IgD-negative memory B cell (primary cell): ENCODE measurements at regions not wholly inside any gene's neighbourhood (a gene's known extent, or its start where the extent isn't known, plus 50 kb on each side); places are given as distances from the start of the nearest gene placed in this dataset.

Source experiments
- H3K27ac Mint-ChIP-seq, 3 donors: one replicate each; pipeline ENCODE4 v1.8.0; 2020 to 2022; ENCODE audit warnings: mild to moderate bottlenecking in 3 of 3, mixed read lengths in 3 of 3, moderate library complexity in 1 of 3
- H3K27me3 Mint-ChIP-seq: one replicate; pipeline ENCODE4 v1.8.0; 2021; ENCODE audit warnings: mixed read lengths
- H3K36me3 Mint-ChIP-seq: one replicate; pipeline ENCODE4 v1.8.0; 2020; ENCODE audit warnings: mild to moderate bottlenecking, mixed read lengths
- H3K4me1 Mint-ChIP-seq, 3 donors: one replicate each; pipeline ENCODE4 v1.8.0; 2020 to 2022; ENCODE audit warnings: mixed read lengths in 3 of 3, mild to moderate bottlenecking in 1 of 3
- H3K4me3 Mint-ChIP-seq, 4 donors: one replicate each; pipeline ENCODE4 v1.8.0; 2020 to 2022; ENCODE audit warnings: mild to moderate bottlenecking in 4 of 4, mixed read lengths in 4 of 4, moderate library complexity in 3 of 4
- H3K9me3 Mint-ChIP-seq, 3 donors: one replicate each; pipeline ENCODE4 v1.8.0; 2020 to 2021; ENCODE audit warnings: mixed read lengths in 3 of 3, mild to moderate bottlenecking in 1 of 3

DNA sequence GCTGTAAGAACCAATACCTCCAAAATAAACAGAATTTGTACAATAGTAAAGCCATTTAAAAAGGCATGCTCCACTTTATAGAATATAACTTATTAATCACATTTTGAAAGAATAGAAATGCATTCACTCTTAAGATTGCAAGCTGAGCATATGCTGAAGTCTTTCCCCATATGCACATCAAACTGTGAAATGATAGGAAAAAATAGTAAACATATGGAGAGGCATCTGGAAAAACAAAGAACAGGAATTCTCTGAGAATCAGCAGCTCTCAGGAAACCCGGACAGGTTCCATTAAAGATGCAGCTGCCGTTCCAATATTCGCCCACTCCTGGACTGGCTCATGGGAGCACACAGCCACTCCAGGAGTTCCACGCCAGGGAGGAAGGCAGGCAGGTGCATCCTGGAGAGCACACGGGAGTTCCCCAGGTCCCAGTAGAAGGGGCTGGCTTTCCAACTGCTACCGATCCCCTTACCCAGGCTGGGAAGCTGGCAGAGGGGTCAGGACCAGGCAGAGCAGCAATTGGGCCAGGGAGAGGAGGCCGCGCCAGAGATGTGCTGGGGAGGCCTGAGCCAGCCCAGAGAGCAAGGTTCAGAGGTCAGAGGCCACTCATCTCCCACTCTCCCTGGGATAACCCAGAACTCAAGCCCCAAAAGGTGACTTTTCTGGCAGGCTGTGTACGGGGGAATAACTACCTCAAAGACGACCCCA lies 111.1 kb downstream of the DLL1 start:
- Mint-ChIP-seq H3K9me3 (peaks cover 2 to 11% (median 3%) of the 10 kb centered on the region in 3 donors), H3K27ac (no peak overlapping the region), H3K36me3 (peaks cover 1% of the 10 kb centered on the region), H3K4me1 (no peaks in the 10 kb centered on the region), H3K4me3 (no peak overlapping the region), H3K27me3 (peaks cover 1% of the 10 kb centered on the region)

DNA sequence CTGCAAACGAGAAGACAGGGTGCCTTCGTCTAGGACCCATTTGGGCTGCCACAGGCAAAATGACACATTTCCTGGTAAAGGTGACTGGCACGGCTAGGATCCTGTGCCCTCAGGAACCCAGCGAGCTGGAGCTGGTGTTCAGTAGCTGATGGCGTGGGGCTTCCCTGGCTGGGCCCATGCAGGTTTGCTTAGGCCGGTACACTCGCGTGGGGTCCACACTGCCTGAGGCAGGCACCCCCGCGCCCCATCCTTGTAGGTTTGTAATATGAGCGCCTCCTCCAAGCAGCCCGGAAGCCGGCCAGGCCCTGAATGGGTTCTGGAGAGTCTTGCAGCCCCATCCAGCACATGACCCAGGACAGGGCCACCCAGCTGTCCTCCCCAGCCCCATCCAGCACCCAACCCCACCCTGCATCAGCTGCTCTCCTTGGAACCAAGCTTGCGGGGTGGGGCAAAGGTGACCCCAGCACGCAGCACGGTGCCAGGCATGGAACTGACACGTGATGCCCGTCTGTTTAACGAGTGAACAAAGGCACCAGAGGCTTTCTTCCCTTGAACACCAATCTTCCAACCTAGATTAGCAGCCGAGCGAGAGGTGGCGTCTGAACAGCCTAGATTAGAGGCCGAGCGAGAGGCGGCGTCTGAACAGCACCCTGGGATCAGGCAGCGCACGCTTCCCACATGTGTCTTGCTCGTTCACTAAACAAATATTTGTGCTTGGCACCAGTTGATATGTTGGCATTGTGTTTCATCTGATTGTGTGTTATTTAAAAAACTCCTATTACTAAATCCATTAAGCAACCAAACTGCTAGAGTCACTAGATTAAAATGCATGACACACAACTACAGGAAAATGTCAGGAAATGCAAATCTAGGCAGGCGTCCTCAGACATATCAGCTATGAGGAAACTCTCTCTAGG lies 112.1 kb downstream of the DLL1 start:
- Mint-ChIP-seq H3K27ac (peak overlapping the region in 1 of 3 donors; percentile 62), H3K36me3 (peaks cover 1% of the 10 kb centered on the region), H3K9me3 (peaks cover 2 to 11% (median 3%) of the 10 kb centered on the region in 3 donors), H3K27me3 (peaks cover 1% of the 10 kb centered on the region), H3K4me1 (no peaks in the 10 kb centered on the region), H3K4me3 (no peak overlapping the region)

DNA sequence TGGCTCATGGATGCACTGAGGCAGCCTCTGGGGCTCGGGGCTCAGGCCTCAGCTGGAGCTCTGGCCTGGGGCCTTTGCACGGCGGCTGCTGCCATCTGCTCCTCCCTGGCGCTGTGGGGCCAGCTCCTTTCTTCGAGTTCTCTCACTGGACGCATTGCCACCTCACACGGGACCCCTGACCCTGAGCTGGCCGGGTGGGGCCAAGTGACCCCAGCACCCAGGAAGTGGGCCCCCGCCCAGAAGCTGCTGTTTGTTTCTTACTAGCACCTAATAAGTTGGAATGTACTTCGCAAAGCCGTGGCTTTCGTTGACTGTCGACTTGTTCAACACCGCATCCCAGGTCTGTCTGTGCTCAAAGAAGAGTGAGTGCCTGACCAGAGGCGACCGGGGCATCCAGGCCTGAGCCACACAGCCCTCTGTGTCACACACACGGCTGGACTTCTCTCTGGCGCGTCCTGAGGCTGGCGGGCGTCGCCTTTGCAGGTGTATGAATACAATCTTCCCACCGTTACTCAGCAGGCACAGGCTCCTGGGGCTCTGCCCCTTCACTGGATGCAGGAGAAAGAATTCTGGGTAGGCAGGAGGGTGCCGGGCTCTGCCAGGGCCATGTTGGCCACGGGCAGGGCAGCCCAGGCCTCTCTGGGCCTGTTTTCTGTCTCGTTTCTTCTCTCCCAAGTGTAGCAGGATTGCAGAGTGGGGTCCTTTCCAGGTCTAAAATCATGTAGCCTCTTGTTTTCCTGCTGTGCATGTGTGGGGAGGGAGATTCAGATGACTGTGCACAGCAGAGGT lies 112.9 kb downstream of the DLL1 start:
- Mint-ChIP-seq H3K27me3 (peaks cover 1% of the 10 kb centered on the region), H3K27ac (peak overlapping the region in 1 of 3 donors; percentile 62), H3K4me3 (peak overlapping the region in 1 of 4 donors; percentile 23), H3K36me3 (peaks cover 1% of the 10 kb centered on the region), H3K9me3 (peaks cover 0 to 5% (median 2%) of the 10 kb centered on the region in 3 donors), H3K4me1 (no peaks in the 10 kb centered on the region)

DNA sequence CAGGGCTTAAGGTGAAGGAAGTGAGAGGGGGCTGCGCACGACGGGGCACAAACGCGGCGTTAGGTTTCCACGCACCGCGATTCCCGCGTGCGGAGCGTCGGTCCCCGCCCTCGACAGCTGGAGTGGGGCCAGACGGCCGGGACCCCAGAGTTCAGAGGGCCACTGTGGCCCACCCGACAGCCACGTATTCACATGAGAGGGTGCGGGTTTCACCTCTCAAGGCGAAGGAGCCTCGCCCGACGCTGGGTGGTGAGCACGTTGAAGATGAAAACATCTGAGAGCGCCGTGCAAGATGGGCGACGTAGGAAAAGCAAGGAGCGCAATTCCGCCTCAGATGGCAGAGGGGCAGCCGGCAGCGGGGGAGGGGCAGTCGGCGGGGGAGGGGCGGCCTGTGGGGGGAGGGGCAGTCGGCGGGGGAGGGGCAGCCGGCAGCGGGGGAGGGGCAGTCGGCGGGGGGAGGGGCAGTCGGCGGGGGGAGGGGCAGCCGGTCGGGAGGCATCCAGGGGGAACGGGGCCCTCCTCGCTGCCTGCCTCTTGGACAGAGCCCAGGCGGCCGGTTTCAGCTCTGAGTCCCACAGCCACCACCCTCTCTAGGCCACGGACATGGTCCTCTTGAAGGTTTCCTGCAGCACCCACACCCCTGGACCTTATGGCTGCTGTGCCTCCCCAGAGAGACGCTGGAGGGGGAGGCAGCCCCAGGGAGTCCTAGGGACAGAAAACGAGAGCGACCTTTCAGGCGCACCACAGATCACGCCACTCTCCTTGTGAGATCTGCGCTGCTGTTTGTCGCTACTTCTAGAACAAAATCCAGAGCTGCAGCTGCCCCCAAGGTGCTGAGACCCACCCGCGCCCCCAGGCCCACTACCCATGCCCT lies 113.7 kb downstream of the DLL1 start:
- Mint-ChIP-seq H3K27ac (peak overlapping the region in 2 of 3 donors; percentile 45 to 59), H3K4me1 (no peaks in the 10 kb centered on the region), H3K36me3 (no peaks in the 10 kb centered on the region), H3K4me3 (no peak overlapping the region), H3K27me3 (peaks cover 1% of the 10 kb centered on the region), H3K9me3 (peaks cover 0 to 3% (median 0%) of the 10 kb centered on the region in 3 donors)

DNA sequence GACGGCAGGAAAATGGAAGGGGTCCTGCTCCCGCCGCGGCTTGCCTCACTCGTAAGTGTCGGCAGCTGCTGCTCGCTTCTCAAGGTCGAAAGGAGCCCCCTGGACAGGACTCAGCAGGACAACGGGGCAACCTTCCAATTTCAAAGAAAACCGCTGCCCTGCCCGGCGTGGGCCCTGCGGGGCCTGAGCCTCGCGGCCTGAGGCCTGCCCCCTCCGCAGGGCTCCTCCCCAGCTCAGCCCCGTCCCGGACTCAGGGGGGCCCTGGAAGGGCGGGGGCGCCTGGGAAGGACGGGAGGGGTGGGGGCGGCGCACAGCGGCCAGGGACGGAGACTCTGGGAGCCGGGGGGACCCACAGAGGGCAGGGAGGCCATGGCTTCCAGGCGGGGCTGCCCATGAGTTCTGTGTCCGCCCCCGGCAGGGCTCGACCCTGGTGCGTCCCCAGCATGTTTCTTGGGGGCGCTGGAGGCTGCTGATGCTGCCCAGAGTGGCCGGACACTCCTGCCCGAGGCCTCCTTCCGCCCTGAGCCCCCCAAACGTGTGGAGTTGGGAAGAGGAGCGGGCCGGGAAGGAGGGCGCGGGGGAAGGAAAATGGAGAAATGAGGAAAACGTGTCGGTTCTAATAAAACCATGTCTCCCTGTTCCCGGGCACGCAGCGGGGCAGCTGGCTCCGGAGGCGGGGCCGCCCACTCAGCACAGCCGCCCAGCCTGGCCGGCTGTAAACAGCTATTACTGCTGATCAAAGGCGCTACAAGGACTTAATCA lies 114.6 kb downstream of the DLL1 start:
- H3K4me3 Mint-ChIP-seq, result no peak overlapping the region
- no peaks in the 10 kb centered on the region for H3K36me3 Mint-ChIP-seq
- peaks cover 1% of the 10 kb centered on the region for H3K27me3 Mint-ChIP-seq
- peak overlapping the region in 2 of 3 donors; percentile 45 to 59 for H3K27ac Mint-ChIP-seq
- H3K4me1 Mint-ChIP-seq, result no peaks in the 10 kb centered on the region
- peaks cover 0 to 3% (median 0%) of the 10 kb centered on the region in 3 donors for H3K9me3 Mint-ChIP-seq

DNA sequence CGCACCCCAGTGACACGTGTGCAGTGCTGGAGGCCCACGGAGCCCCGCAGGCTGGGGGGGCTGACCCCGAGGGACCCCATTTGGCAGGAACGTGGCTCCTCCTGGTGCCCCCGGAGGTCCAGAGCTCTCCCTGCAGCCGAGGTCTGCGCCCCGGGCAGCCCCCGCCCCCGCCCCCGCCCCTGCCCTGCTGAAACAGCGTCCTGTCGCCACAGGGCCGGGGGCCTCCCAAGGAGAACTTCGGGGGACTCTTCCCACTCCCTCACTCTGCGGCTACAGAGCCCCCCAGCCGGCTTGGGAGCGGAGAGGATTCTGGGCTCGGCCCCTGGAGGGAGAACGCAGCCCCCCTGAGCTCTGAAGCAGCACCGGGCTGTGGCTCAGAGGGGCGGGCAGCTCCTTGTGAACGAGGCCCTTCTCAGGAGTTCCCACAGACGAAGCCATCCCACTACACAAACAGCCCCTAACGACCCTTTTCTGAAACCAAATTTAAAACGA lies 115.2 kb downstream of the DLL1 start:
- Mint-ChIP-seq H3K4me3 (no peak overlapping the region), H3K36me3 (no peaks in the 10 kb centered on the region), H3K9me3 (peaks cover 0 to 3% (median 0%) of the 10 kb centered on the region in 3 donors), H3K27me3 (no peaks in the 10 kb centered on the region), H3K4me1 (no peaks in the 10 kb centered on the region), H3K27ac (no peak overlapping the region)

DNA sequence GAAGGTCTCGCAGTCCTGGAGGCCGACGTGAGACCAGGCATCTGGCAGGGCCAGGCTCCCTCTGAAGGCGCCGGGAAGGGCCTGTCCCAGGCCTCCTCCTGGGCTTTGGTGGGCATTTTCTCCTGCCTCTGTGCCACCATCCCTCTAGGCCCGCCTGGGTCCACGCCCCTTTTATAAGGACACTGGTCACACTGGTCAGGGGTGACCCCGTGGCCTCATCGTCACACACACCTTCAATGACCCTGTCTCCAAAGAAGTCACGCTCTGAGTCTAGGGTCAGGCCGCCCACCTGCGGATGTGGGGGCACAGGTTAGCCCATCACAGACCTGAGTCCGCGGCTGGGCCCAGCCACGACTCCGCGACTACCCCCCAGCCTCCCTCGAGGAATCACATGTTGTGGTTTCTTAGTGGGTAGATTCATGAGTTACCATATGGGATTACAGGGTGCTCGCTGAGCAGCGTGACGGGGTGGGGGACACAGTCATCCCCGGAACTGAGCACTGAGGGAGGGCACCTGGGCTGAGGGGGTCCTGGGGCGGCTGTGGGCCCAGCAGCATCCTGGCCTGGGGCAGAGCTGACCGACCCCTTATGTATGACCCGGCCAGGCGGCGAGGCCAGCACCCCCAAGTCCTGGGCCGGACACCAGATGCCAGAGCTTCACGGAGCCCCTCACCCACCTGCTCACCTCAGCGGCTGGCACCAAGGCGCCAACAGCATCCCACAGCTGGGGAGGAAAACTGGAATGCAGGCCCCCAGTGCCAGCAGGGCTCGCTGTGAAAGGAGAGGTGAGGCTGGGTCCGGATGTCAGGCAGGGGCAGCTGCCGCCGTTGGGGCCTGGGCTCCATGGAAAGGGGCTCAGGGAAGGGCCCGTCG lies 115.9 kb downstream of the DLL1 start:
- Mint-ChIP-seq H3K4me1 (no peaks in the 10 kb centered on the region), H3K27me3 (no peaks in the 10 kb centered on the region), H3K9me3 (peaks cover 0 to 3% (median 0%) of the 10 kb centered on the region in 3 donors), H3K27ac (no peak overlapping the region), H3K4me3 (peak overlapping the region in 1 of 4 donors; percentile 45), H3K36me3 (no peaks in the 10 kb centered on the region)

DNA sequence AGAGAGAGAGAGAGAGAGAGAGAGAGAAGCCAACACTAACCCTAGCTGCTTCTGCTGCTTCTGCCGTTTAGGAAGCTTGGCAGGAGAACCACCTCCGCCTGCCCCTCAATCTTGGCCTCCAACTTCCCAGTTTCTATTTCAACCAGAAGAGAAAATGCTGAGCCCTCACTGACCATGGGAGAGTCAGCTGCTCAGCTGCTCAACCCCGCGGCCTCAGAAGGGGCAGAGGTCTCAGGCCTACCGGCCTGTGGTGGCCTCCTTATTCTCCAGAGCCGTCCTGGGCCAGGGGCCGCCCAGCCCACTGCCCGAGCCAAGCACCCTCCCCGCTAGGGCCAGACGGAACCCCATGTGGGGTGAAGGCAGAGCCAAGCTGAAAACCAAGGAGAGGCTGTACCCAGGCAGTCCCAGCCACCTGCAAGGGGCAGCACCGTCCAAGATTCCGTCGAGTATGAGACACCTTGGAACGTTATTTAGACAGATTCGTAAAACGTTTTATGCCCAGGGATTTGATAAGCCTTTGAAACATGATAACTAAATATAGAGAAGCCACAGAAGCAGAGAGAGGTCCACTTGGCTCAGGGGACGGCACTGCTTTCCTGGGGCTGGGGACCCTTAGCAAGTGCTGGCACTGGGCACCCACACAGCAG lies 116.6 kb downstream of the DLL1 start:
- H3K36me3 Mint-ChIP-seq, result no peaks in the 10 kb centered on the region
- no peaks in the 10 kb centered on the region for H3K4me1 Mint-ChIP-seq
- H3K27me3 Mint-ChIP-seq, result no peaks in the 10 kb centered on the region
- H3K4me3 Mint-ChIP-seq, result peak overlapping the region in 1 of 4 donors; percentile 9
- H3K9me3 Mint-ChIP-seq, result peaks cover 0 to 3% (median 0%) of the 10 kb centered on the region in 3 donors
- H3K27ac Mint-ChIP-seq, result no peak overlapping the region

DNA sequence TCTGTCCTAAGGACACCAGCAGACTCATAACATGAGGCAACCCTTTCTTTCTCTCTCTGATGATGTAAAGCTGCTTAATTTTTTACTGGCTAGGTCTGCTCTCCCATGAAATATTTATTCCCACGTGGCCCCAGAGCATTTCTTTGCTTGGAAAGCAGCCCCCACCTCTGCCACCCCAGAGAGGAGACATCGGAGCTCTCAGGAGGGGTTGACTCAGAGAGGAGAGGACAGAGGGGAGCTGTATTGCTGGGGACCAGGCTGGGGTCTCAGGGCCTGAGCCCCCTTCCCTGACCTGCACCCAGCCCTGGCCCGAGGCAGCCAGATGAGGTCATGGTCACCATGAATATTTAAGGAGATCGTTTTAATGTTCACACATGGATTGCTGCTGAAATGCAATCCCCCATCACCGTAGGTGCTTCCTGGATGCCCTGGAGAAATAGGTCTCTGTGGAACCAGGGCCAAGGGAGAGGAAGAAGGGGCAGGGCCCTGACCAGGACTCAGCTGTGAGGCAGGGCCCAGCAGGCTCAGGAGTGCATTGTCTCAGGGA lies 117.5 kb downstream of the DLL1 start:
- Mint-ChIP-seq H3K36me3 (no peaks in the 10 kb centered on the region), H3K4me1 (no peaks in the 10 kb centered on the region), H3K4me3 (no peak overlapping the region), H3K27me3 (no peaks in the 10 kb centered on the region), H3K9me3 (peaks cover 0 to 3% (median 0%) of the 10 kb centered on the region in 3 donors), H3K27ac (no peak overlapping the region)

DNA sequence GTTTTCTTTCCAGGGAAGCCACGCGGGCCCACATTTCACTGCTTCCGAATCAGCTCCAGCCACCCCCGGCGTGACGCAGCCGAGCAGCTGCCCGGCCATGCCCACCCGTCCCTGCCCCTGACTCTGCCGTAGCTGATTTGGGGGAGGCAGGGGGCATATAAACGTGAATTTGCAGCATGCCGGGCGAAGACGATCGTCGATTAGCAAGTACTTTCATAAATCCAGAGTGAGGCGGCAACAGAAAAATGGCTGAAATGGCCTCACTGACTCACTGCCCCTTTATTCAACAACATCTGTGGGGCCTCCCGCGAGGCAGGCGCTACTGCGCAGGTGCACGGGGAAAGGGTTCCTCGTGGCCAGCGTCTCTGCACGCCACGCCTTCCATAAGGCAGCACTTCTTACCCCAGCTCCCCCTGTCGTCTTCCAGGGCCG lies 118.0 kb downstream of the DLL1 start:
- Mint-ChIP-seq H3K9me3 (peaks cover 0 to 3% (median 0%) of the 10 kb centered on the region in 3 donors), H3K36me3 (no peaks in the 10 kb centered on the region), H3K4me3 (no peak overlapping the region), H3K27me3 (no peaks in the 10 kb centered on the region), H3K4me1 (no peaks in the 10 kb centered on the region), H3K27ac (no peak overlapping the region)

DNA sequence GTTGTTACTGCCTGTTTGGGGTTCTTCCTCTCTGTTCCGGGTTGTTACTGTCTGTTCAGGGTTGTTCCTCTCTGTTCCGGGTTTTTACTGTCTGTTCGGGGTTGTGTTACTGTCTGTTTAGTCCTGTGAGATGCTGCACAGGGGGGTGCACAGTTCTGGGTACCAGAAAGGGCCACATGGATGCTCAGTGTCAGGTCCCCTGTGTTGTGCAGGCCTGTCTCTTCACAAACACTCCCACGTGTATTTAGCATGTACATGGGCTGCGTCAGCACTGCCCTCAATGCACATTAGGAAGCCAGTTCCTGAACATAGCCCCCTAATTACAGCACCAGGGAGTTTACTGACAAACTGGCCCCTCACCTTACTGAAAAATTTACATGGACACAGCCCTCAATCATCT lies 118.5 kb downstream of the DLL1 start:
- H3K36me3 Mint-ChIP-seq, result no peaks in the 10 kb centered on the region
- peaks cover 0 to 3% (median 0%) of the 10 kb centered on the region in 3 donors for H3K9me3 Mint-ChIP-seq
- H3K27ac Mint-ChIP-seq, result no peak overlapping the region
- no peaks in the 10 kb centered on the region for H3K4me1 Mint-ChIP-seq
- no peaks in the 10 kb centered on the region for H3K27me3 Mint-ChIP-seq
- no peak overlapping the region for H3K4me3 Mint-ChIP-seq

DNA sequence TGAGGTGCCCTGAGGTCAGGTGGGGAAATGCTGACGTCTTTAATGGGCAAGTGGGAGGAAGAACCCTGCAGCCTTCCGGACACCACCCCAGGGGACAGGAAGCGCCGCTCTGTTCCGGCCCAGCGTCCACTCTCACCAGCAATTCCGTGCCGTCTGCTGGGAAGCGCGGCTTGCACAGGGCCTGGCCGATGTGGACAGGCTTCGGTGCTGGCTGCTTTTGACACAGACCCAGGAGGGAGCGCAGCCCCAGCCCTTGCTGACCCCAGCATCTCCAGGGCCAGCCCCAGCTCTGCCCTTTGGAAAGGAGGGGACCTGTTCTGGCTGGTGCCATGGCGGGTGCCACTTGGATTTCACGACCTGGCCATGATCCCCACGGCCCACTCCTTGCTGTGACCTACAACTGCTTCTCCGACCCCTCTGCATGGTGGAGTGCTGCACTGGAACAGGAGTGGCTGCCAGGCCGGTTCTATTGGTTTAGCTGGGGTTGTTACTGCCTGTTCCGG lies 123.2 kb downstream of the DLL1 start:
- no peak overlapping the region for H3K4me3 Mint-ChIP-seq
- no peaks in the 10 kb centered on the region for H3K4me1 Mint-ChIP-seq
- H3K27ac Mint-ChIP-seq, result no peak overlapping the region

More for the DNA sequence above, 123.2 kb downstream of the DLL1 start:
- Mint-ChIP-seq H3K9me3 (peaks cover 0 to 1% (median 0%) of the 10 kb centered on the region in 3 donors), H3K27me3 (peaks cover 6% of the 10 kb centered on the region), H3K36me3 (peaks cover 2% of the 10 kb centered on the region)
